K562 (cell line): ENCODE measurements at regions not wholly inside any gene's neighbourhood (a gene's known extent, or its start where the extent isn't known, plus 50 kb on each side); places are given as distances from the start of the nearest gene placed in this dataset.

Source experiments
- ATF4 ChIP-seq: fragments of 450-650 bp; formaldehyde crosslinking; IDR thresholded peaks from 2 replicates; pipeline ENCODE4 v1.4.0; 2022; ENCODE audit warnings: mild to moderate bottlenecking, moderate library complexity
- BRF2 ChIP-seq: IDR thresholded peaks from 3 replicates; pipeline ENCODE4 v1.6.1; 2011; ENCODE audit warnings: borderline replicate concordance, mild to moderate bottlenecking; ENCODE audit not compliant: insufficient read length, insufficient read depth
- CTCF ChIP-seq, 3 experiments: IDR thresholded peaks in 2 of 3; conservative IDR thresholded peaks in 1 of 3; 2 replicates each; pipeline ENCODE4 v1.5.1; 2011 to 2012; ENCODE audit warnings: low read length in 3 of 3, mild to moderate bottlenecking in 3 of 3, control low read depth in 2 of 3, improper control_type of control experiment in 1 of 3, inconsistent platforms in 1 of 3, low read depth in 1 of 3, mixed read lengths in 1 of 3, moderate library complexity in 1 of 3; ENCODE audit not compliant: insufficient read depth in 2 of 3
- EP300 ChIP-seq: IDR thresholded peaks from 2 replicates; pipeline ENCODE4 v1.6.1; 2012; ENCODE audit warnings: low read length, improper control_type of control experiment
- GTF2F1 ChIP-seq: IDR thresholded peaks from 2 replicates; pipeline ENCODE4 v1.6.1; 2011; ENCODE audit warnings: low read depth, low read length, improper control_type of control experiment
- HNRNPH1 ChIP-seq: fragments of 200-400 bp; formaldehyde crosslinking; optimal IDR thresholded peaks from 2 replicates; pipeline ENCODE3; 2017; ENCODE audit warnings: low read depth, mild to moderate bottlenecking, low read length, moderate library complexity
- IRF9 ChIP-seq: fragments of 450-650 bp; IDR thresholded peaks from 2 replicates; pipeline ENCODE4 v1.6.1; 2016; ENCODE audit warnings: missing biosample characterization, missing genetic modification characterization
- POLR2A ChIP-seq: fragments of 450-650 bp; conservative IDR thresholded peaks from 2 replicates; pipeline ENCODE4 v1.6.1; 2016
- SRSF9 ChIP-seq: fragments of 200-400 bp; formaldehyde crosslinking; IDR thresholded peaks from 2 replicates; pipeline ENCODE4 v1.6.1; 2017; ENCODE audit warnings: low read depth, low read length, borderline replicate concordance
- TAF15 ChIP-seq: fragments of 200-400 bp; formaldehyde crosslinking; IDR thresholded peaks from 2 replicates; pipeline ENCODE4 v1.6.1; 2017; ENCODE audit warnings: mild to moderate bottlenecking, low read depth, low read length, moderate library complexity
- ZBTB49 ChIP-seq: sonication (generic); formaldehyde crosslinking; IDR thresholded peaks from 2 replicates; pipeline ENCODE4 v1.8.0; 2022; ENCODE audit warnings: missing genetic modification reagents, mild to moderate bottlenecking, borderline replicate concordance
- ZNF282 ChIP-seq: sonication (generic); formaldehyde crosslinking; IDR thresholded peaks from 2 replicates; pipeline ENCODE4 v1.8.1; 2023; ENCODE audit warnings: missing genetic modification reagents
- ZNF512 ChIP-seq: IDR thresholded peaks from 2 replicates; pipeline ENCODE4 v1.6.1; 2016; ENCODE audit warnings: missing genetic modification characterization, missing compliant biosample characterization

GRCh38 chr1:37159102-37159501 is 124.8 kb upstream of the GRIK3 start:
- TF ChIP-seq ZNF512 (tag) (no peak), CTCF (IDR thresholded peaks at IDR 0.05 in 2 of 3, conservative IDR thresholded peaks at IDR 0.05 in 1 of 3; ENCODE audit: insufficient read depth in 2 of 3, low read depth in 1 of 3, low read length in 3 of 3) (no peak), ZBTB49 (CRISPR knock-in tag) (no peak), EP300 (no peak), ZNF282 (CRISPR knock-in tag) (no peak), HNRNPH1 (no peak), POLR2A (no peak), GTF2F1 (no peak), IRF9 (no peak), TAF15 (no peak), BRF2 (no peak), SRSF9 (no peak), ATF4 (no peak)
